HCT116 (cell line): ENCODE measurements at regions not wholly inside any gene's neighbourhood (a gene's known extent, or its start where the extent isn't known, plus 50 kb on each side); places are given as distances from the start of the nearest gene placed in this dataset.

ENCODE experiments used
- ATAC-seq: fragments of 200-7000 bp; cut with Tn5 transposase; 2 replicates; pipeline ENCODE4 v1.9.1; 2020; ENCODE audit warnings: mild to moderate bottlenecking, moderate library complexity
- BruUV-seq: library from RNA; stranded (reverse); fragments of 400-500 nt; replicated peaks from 2 replicates; lab custom pipeline; 2021; lab: Mats Ljungman, UMichigan
- CTCF ChIA-PET: fragments of 300-600 bp; sonication (Branson Sonifier 250); formaldehyde crosslinking; loops from one replicate; lab custom pipeline; 2021; ENCODE audit warnings: antibody characterized with exemption; lab: Charles Lee
- POLR2A ChIA-PET: fragments of 300-600, 350-600 bp; sonication (Branson Sonifier 250); formaldehyde crosslinking; loops from one replicate; lab custom pipeline; 2021; ENCODE audit warnings: antibody characterized with exemption; lab: Charles Lee
- RAD21 ChIA-PET, 2 experiments: fragments of 300-600 bp; sonication (Branson Sonifier 250); formaldehyde crosslinking; loops; one replicate each; lab custom pipeline; 2023; ENCODE audit warnings: low total read pairs in 2 of 2; ENCODE audit not compliant: uncharacterized antibody in 2 of 2, unreplicated experiment in 2 of 2, low non-redundant PET in 1 of 2; lab: Charles Lee
- DNase-seq: peaks from one replicate; pipeline ENCODE4 v3.0.0-alpha.2; 2010; ENCODE audit warnings: low read depth, low spot score
- H2AFZ ChIP-seq: fragments of 200-600 bp; shearing (Covaris generic), sonication (generic); 2 replicates; pipeline ENCODE4 v1.6.1; 2017; ENCODE audit warnings: low read depth, mixed run types, mixed read lengths, antibody characterized with exemption, low read length; ENCODE audit not compliant: poor library complexity, severe bottlenecking
- H3K27ac ChIP-seq: 2 replicates; pipeline ENCODE4 v1.5.1; 2012; ENCODE audit warnings: low read depth, low read length
- H3K27me3 ChIP-seq: fragments of 200-600 bp; sonication (generic); 2 replicates; pipeline ENCODE4 v1.6.1; 2016; ENCODE audit warnings: mixed run types, low read length, mixed read lengths; ENCODE audit not compliant: insufficient read depth
- H3K36me3 ChIP-seq, 2 experiments: fragments of 200-500 bp in 1 of 2; fragments of 200-600 bp in 1 of 2; sonication (Bioruptor generic) in 1 of 2; sonication (generic) in 1 of 2; 2 replicates each; pipeline versions ENCODE4 v1.5.1 to v1.6.1; 2014 to 2016; ENCODE audit warnings: low read length in 2 of 2, inconsistent platforms in 1 of 2, mixed read lengths in 1 of 2, mixed run types in 1 of 2; ENCODE audit not compliant: insufficient read depth in 2 of 2, control insufficient read depth in 1 of 2
- H3K4me1 ChIP-seq, 2 experiments: fragments of 200-600 bp in 1 of 2; sonication (generic) in 1 of 2; 2 replicates each; pipeline versions ENCODE4 v1.5.1 to v1.6.1; 2012 to 2017; ENCODE audit warnings: low read length in 2 of 2, inconsistent platforms in 1 of 2, mild to moderate bottlenecking in 1 of 2, mixed read lengths in 1 of 2, mixed run types in 1 of 2, moderate library complexity in 1 of 2; ENCODE audit not compliant: insufficient read depth in 2 of 2, control insufficient read depth in 1 of 2
- H3K4me2 ChIP-seq: fragments of 200-600 bp; sonication (generic); 2 replicates; pipeline ENCODE4 v1.6.1; 2017; ENCODE audit warnings: mixed run types, low read length, mixed read lengths
- H3K4me3 ChIP-seq, 2 experiments: fragments of 200-600 bp in 1 of 2; sonication (generic) in 1 of 2; replicated peaks in 1 of 2; 2 replicates each; pipeline ENCODE4 v1.5.1; 2011 to 2016; ENCODE audit warnings: low read length in 2 of 2, control low read depth in 1 of 2, low read depth in 1 of 2, mild to moderate bottlenecking in 1 of 2, mixed read lengths in 1 of 2, mixed run types in 1 of 2
- H3K79me2 ChIP-seq: fragments of 200-600 bp; sonication (generic); 2 replicates; pipeline ENCODE4 v1.6.1; 2017; ENCODE audit warnings: mild to moderate bottlenecking, mixed run types, low read length, moderate library complexity, mixed read lengths; ENCODE audit not compliant: insufficient read depth
- H3K9ac ChIP-seq: fragments of 200-600 bp; sonication (generic); 2 replicates; pipeline ENCODE4 v1.6.1; 2016; ENCODE audit warnings: low read length, mixed read lengths
- H3K9me2 ChIP-seq: fragments of 200-600 bp; sonication (generic), shearing (Covaris generic); 2 replicates; pipeline ENCODE4 v1.6.1; 2017; ENCODE audit warnings: mixed run types, mild to moderate bottlenecking, moderate library complexity; ENCODE audit not compliant: insufficient read depth
- H3K9me3 ChIP-seq, 2 experiments: fragments of 200-500 bp in 1 of 2; fragments of 200-600 bp in 1 of 2; sonication (Bioruptor generic) in 1 of 2; sonication (generic) in 1 of 2; 2 replicates each; pipeline ENCODE4 v1.6.1; 2014 to 2017; ENCODE audit warnings: low read length in 2 of 2, mixed read lengths in 2 of 2, inconsistent platforms in 1 of 2, low read depth in 1 of 2, mild to moderate bottlenecking in 1 of 2, mixed run types in 1 of 2, moderate library complexity in 1 of 2; ENCODE audit not compliant: control insufficient read depth in 1 of 2, insufficient read depth in 1 of 2
- H4K20me1 ChIP-seq: fragments of 200-600 bp; sonication (generic), shearing (Covaris generic); 2 replicates; pipeline ENCODE4 v1.6.1; 2017; ENCODE audit warnings: mixed run types, mild to moderate bottlenecking, moderate library complexity; ENCODE audit not compliant: insufficient read depth
- EGR1 ChIP-seq: IDR thresholded peaks from 2 replicates; pipeline ENCODE4 v1.6.1; 2012; ENCODE audit warnings: low read depth
- ELF1 ChIP-seq: IDR thresholded peaks from 2 replicates; pipeline ENCODE4 v1.6.1; 2012; ENCODE audit warnings: low read depth, borderline replicate concordance
- EZH2 ChIP-seq: fragments of 200-600 bp; sonication (generic); IDR thresholded peaks from 2 replicates; pipeline ENCODE4 v1.6.1; 2017; ENCODE audit warnings: antibody characterized with exemption, mixed run types
- FOSL1 ChIP-seq: IDR thresholded peaks from 2 replicates; pipeline ENCODE4 v1.6.1; 2012; ENCODE audit warnings: low read depth
- JUND ChIP-seq: IDR thresholded peaks from 2 replicates; pipeline ENCODE4 v1.6.1; 2012
- POLR2AphosphoS5 ChIP-seq: IDR thresholded peaks from 2 replicates; pipeline ENCODE4 v1.6.1; 2011; ENCODE audit warnings: mild to moderate bottlenecking, low read depth, low read length, moderate library complexity
- RAD21 ChIP-seq: IDR thresholded peaks from 2 replicates; pipeline ENCODE4 v1.6.1; 2012; ENCODE audit warnings: low read depth, mild to moderate bottlenecking
- REST ChIP-seq: IDR thresholded peaks from 2 replicates; pipeline ENCODE4 v1.6.1; 2012; ENCODE audit warnings: low read depth
- SP1 ChIP-seq: IDR thresholded peaks from 2 replicates; pipeline ENCODE4 v1.6.1; 2012; ENCODE audit warnings: low read depth
- TCF7L2 ChIP-seq: IDR thresholded peaks from 2 replicates; pipeline ENCODE4 v1.7.0; 2011; ENCODE audit warnings: borderline replicate concordance, inconsistent platforms; ENCODE audit not compliant: insufficient read depth, insufficient read length; ENCODE audit errors: extremely low read depth
- intact Hi-C: fragments of 100-400 bp; cut with micrococcal nuclease; formaldehyde crosslinking; loops from 2 replicates; pipeline ENCODE4 v1.10.0; 2022

- H3K27me3 ChIP-seq, result no peaks in the 10 kb centered on the region
- H3K9me2 ChIP-seq, result no peaks in the 10 kb centered on the region
- ChIA-PET POLR2A (no interaction called here), CTCF (no interaction called here), RAD21 (no interaction called here)
- H2AFZ ChIP-seq, result no peak overlapping the region
- no TSS peak for BruUV-seq
- no peak overlapping the region for H3K4me2 ChIP-seq
- TF ChIP-seq RAD21, result no peak
- no peak for TF ChIP-seq POLR2AphosphoS5
- no peak for TF ChIP-seq EGR1
- no peak for TF ChIP-seq ELF1
- TF ChIP-seq TCF7L2, result no peak
- TF ChIP-seq FOSL1, result no peak
- no peak for TF ChIP-seq EZH2
- TF ChIP-seq REST, result no peak
- TF ChIP-seq JUND, result no peak
- TF ChIP-seq SP1, result no peak
- no peaks in the 10 kb centered on the region for H3K36me3 ChIP-seq
- H3K4me1 ChIP-seq, result no peaks in the 10 kb centered on the region
- ATAC-seq, result no peak
- DNase-seq, result no peak
- H3K9ac ChIP-seq, result no peak overlapping the region
- intact Hi-C loops, result no loop called here
- H3K27ac ChIP-seq, result no peak overlapping the region
- H3K9me3 ChIP-seq, result peaks cover 7 to 19% of the 10 kb centered on the region in 2 experiments; a peak in 2 of 4 replicates
- no peaks in the 10 kb centered on the region for H4K20me1 ChIP-seq
- H3K79me2 ChIP-seq, result no peaks in the 10 kb centered on the region
- H3K4me3 ChIP-seq, result no peak overlapping the region
These were observed 520.5 kb downstream of the USP25 start for GRCh38 chr21:16250273-16250672.
